Activated T-cell treated with anti-CD3 and anti-CD28 coated beads, Interleukin-2, amount 50 U/mL, for 72 hours (primary cell): ENCODE measurements at regions not wholly inside any gene's neighbourhood (a gene's known extent, or its start where the extent isn't known, plus 50 kb on each side); places are given as distances from the start of the nearest gene placed in this dataset.

Source experiments
- ATAC-seq, 2 donors: fragments of 150-1000 bp; cut with Tn5 transposase; replicated peaks in 1 of 2; 2 replicates each; pipeline ENCODE4 v1.10.0; 2021; ENCODE audit warnings: moderate library complexity in 2 of 2, mild to moderate bottlenecking in 1 of 2
- DNase-seq, 2 donors: peaks; one replicate each; pipeline ENCODE4 v3.0.0; 2021 to 2022; ENCODE audit warnings: mixed read lengths in 1 of 2
- H3K27ac Mint-ChIP-seq: one replicate; pipeline ENCODE4 v1.8.0; 2022; ENCODE audit warnings: mild to moderate bottlenecking, moderate library complexity, mixed read lengths
- H3K27me3 Mint-ChIP-seq: one replicate; pipeline ENCODE4 v1.8.0; 2022; ENCODE audit warnings: low read depth, mixed read lengths
- H3K36me3 Mint-ChIP-seq, 2 donors: one replicate each; pipeline ENCODE4 v1.8.0; 2022; ENCODE audit warnings: mixed read lengths in 2 of 2, mild to moderate bottlenecking in 1 of 2; ENCODE audit not compliant: insufficient read depth in 2 of 2
- H3K4me1 Mint-ChIP-seq: one replicate; pipeline ENCODE4 v1.8.0; 2022; ENCODE audit warnings: low read depth, mixed read lengths
- H3K4me3 Mint-ChIP-seq, 2 donors: one replicate each; pipeline ENCODE4 v1.8.0; 2022; ENCODE audit warnings: mild to moderate bottlenecking in 2 of 2, mixed read lengths in 2 of 2, moderate library complexity in 2 of 2
- H3K9me3 Mint-ChIP-seq, 2 donors: one replicate each; pipeline ENCODE4 v1.8.0; 2022; ENCODE audit warnings: mixed read lengths in 2 of 2

- Mint-ChIP-seq H3K27ac (no peak overlapping the region), H3K36me3 (no peaks in the 10 kb centered on the region), H3K27me3 (peaks cover 7% of the 10 kb centered on the region), H3K4me1 (peaks cover 5% of the 10 kb centered on the region), H3K9me3 (no peaks in the 10 kb centered on the region), H3K4me3 (no peak overlapping the region)
- no peak for ATAC-seq
- DNase-seq, result no peak
These were observed 318.3 kb upstream of the SORL1-AS1 start for GRCh38 chr11:121770939-121771595.

GRCh38 chr11:121769191-121769590 is 316.4 kb upstream of the SORL1-AS1 start:
- Mint-ChIP-seq H3K27ac (no peak overlapping the region), H3K4me3 (no peak overlapping the region), H3K9me3 (no peaks in the 10 kb centered on the region), H3K27me3 (peaks cover 7% of the 10 kb centered on the region), H3K4me1 (peaks cover 5% of the 10 kb centered on the region), H3K36me3 (no peaks in the 10 kb centered on the region)
- DNase-seq, result no peak
- no peak for ATAC-seq

- ATAC-seq, result peak; percentile 39 to 65
- Mint-ChIP-seq H3K36me3 (no peaks in the 10 kb centered on the region), H3K27ac (no peak overlapping the region), H3K27me3 (peaks cover 7% of the 10 kb centered on the region), H3K4me1 (peaks cover 5% of the 10 kb centered on the region), H3K9me3 (no peaks in the 10 kb centered on the region), H3K4me3 (no peak overlapping the region)
- no peak for DNase-seq
These were observed 314.7 kb upstream of the SORL1-AS1 start for GRCh38 chr11:121767433-121767832.

- Mint-ChIP-seq H3K27ac (no peak overlapping the region), H3K4me1 (peaks cover 5% of the 10 kb centered on the region), H3K9me3 (no peaks in the 10 kb centered on the region), H3K36me3 (no peaks in the 10 kb centered on the region), H3K4me3 (no peak overlapping the region), H3K27me3 (peaks cover 7% of the 10 kb centered on the region)
- ATAC-seq, result no peak
- DNase-seq, result no peak
These were observed 314.2 kb upstream of the SORL1-AS1 start for GRCh38 chr11:121766991-121767390.

- H3K27me3 Mint-ChIP-seq, result peaks cover 7% of the 10 kb centered on the region
- ATAC-seq, result no peak
- H3K4me3 Mint-ChIP-seq, result no peak overlapping the region
- H3K4me1 Mint-ChIP-seq, result peaks cover 5% of the 10 kb centered on the region
- H3K9me3 Mint-ChIP-seq, result no peaks in the 10 kb centered on the region
- H3K36me3 Mint-ChIP-seq, result no peaks in the 10 kb centered on the region
- DNase-seq, result no peak
- no peak overlapping the region for H3K27ac Mint-ChIP-seq
These were observed 313.4 kb upstream of the SORL1-AS1 start for GRCh38 chr11:121766166-121766565.

- Mint-ChIP-seq H3K27me3 (no peaks in the 10 kb centered on the region), H3K9me3 (no peaks in the 10 kb centered on the region), H3K4me1 (peaks cover 5% of the 10 kb centered on the region), H3K27ac (no peak overlapping the region), H3K36me3 (no peaks in the 10 kb centered on the region), H3K4me3 (no peak overlapping the region)
- no peak for ATAC-seq
- DNase-seq, result no peak
These were observed 310.8 kb upstream of the SORL1-AS1 start for GRCh38 chr11:121763526-121763925.

GRCh38 chr11:121762820-121763219 is 310.1 kb upstream of the SORL1-AS1 start:
- peaks cover 5% of the 10 kb centered on the region for H3K4me1 Mint-ChIP-seq
- DNase-seq (no peak), ATAC-seq (no peak)
- H3K27ac Mint-ChIP-seq, result no peak overlapping the region
- no peaks in the 10 kb centered on the region for H3K36me3 Mint-ChIP-seq
- no peaks in the 10 kb centered on the region for H3K27me3 Mint-ChIP-seq
- H3K4me3 Mint-ChIP-seq, result no peak overlapping the region
- H3K9me3 Mint-ChIP-seq, result no peaks in the 10 kb centered on the region

- H3K4me3 Mint-ChIP-seq, result no peak overlapping the region
- ATAC-seq, result no peak
- H3K4me1 Mint-ChIP-seq, result no peaks in the 10 kb centered on the region
- H3K27me3 Mint-ChIP-seq, result no peaks in the 10 kb centered on the region
- no peak overlapping the region for H3K27ac Mint-ChIP-seq
- no peak for DNase-seq
- H3K9me3 Mint-ChIP-seq, result no peaks in the 10 kb centered on the region
- H3K36me3 Mint-ChIP-seq, result no peaks in the 10 kb centered on the region
These were observed 308.4 kb upstream of the SORL1-AS1 start for GRCh38 chr11:121761186-121761585.

- no peak for DNase-seq
- no peak overlapping the region for H3K4me3 Mint-ChIP-seq
These were observed 304.8 kb upstream of the SORL1-AS1 start for GRCh38 chr11:121757480-121758125.

GRCh38 chr11:121755906-121756305 is 303.1 kb upstream of the SORL1-AS1 start:
- no peaks in the 10 kb centered on the region for H3K9me3 Mint-ChIP-seq
- H3K4me1 Mint-ChIP-seq, result no peaks in the 10 kb centered on the region
- H3K27ac Mint-ChIP-seq, result no peak overlapping the region
- ATAC-seq (no peak), DNase-seq (no peak)
- no peak overlapping the region for H3K4me3 Mint-ChIP-seq
- H3K27me3 Mint-ChIP-seq, result no peaks in the 10 kb centered on the region
- no peaks in the 10 kb centered on the region for H3K36me3 Mint-ChIP-seq

More at GRCh38 chr11:121757480-121758125, 304.8 kb upstream of the SORL1-AS1 start:
- Mint-ChIP-seq H3K9me3 (no peaks in the 10 kb centered on the region), H3K27me3 (no peaks in the 10 kb centered on the region), H3K4me1 (no peaks in the 10 kb centered on the region), H3K27ac (no peak overlapping the region), H3K36me3 (no peaks in the 10 kb centered on the region)
- ATAC-seq, result peak in 1 of 2 donors; percentile 47

- Mint-ChIP-seq H3K4me1 (no peaks in the 10 kb centered on the region), H3K36me3 (no peaks in the 10 kb centered on the region), H3K9me3 (no peaks in the 10 kb centered on the region), H3K27me3 (no peaks in the 10 kb centered on the region), H3K4me3 (no peak overlapping the region), H3K27ac (no peak overlapping the region)
- DNase-seq (no peak), ATAC-seq (no peak)
These were observed 302.4 kb upstream of the SORL1-AS1 start for GRCh38 chr11:121755191-121755590.

- no peak for ATAC-seq
- no peaks in the 10 kb centered on the region for H3K36me3 Mint-ChIP-seq
These were observed 301.8 kb upstream of the SORL1-AS1 start for GRCh38 chr11:121754598-121754997.

GRCh38 chr11:121749691-121750090 is 296.9 kb upstream of the SORL1-AS1 start:
- no peak overlapping the region for H3K4me3 Mint-ChIP-seq
- peaks cover 1 to 2% of the 10 kb centered on the region in 2 donors for H3K9me3 Mint-ChIP-seq
- no peaks in the 10 kb centered on the region for H3K4me1 Mint-ChIP-seq
- ATAC-seq (no peak), DNase-seq (no peak)
- H3K36me3 Mint-ChIP-seq, result peaks cover 2% of the 10 kb centered on the region in 2 donors
- no peak overlapping the region for H3K27ac Mint-ChIP-seq
- H3K27me3 Mint-ChIP-seq, result peaks cover 6% of the 10 kb centered on the region

More at GRCh38 chr11:121754598-121754997, 301.8 kb upstream of the SORL1-AS1 start:
- DNase-seq, result no peak
- H3K27me3 Mint-ChIP-seq, result no peaks in the 10 kb centered on the region
- H3K4me1 Mint-ChIP-seq, result no peaks in the 10 kb centered on the region
- H3K4me3 Mint-ChIP-seq, result no peak overlapping the region
- no peak overlapping the region for H3K27ac Mint-ChIP-seq
- no peaks in the 10 kb centered on the region for H3K9me3 Mint-ChIP-seq

GRCh38 chr11:121748068-121748467 is 295.3 kb upstream of the SORL1-AS1 start:
- DNase-seq (no peak), ATAC-seq (no peak)
- H3K27ac Mint-ChIP-seq, result no peak overlapping the region
- no peak overlapping the region for H3K4me3 Mint-ChIP-seq
- peaks cover 6% of the 10 kb centered on the region for H3K27me3 Mint-ChIP-seq
- peaks cover 2 to 4% of the 10 kb centered on the region in 2 donors for H3K9me3 Mint-ChIP-seq
- H3K4me1 Mint-ChIP-seq, result no peaks in the 10 kb centered on the region
- H3K36me3 Mint-ChIP-seq, result peaks cover 2 to 5% of the 10 kb centered on the region in 2 donors
